ENCODE measurements at regions not wholly inside any gene's neighbourhood (a gene's known extent, or its start where the extent isn't known, plus 50 kb on each side); places are given as distances from the start of the nearest gene placed in this dataset.

DNA sequence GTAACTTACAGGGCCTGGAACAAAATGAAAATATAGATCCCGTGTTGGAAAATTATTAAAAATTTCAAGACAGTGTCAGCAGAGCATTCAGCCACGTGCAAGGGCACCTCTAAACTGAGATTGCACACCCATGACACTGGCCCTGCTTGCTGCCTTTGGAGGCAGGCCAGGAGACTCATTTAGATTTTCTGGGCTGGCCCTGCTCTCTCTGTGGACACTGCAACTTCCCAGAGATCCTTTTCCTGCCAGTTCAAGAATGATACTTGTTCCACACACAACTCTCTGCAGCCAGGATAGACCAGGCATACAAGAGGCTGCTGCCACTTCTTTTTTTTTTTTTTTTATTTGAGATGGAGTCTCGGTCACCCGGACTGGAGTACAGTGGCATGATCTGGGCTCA is 56.7 kb upstream of the PTPRJ start:
- TF ChIP-seq POLR2A (IDR thresholded peaks at IDR 0.05; ENCODE audit: borderline replicate concordance, extremely low read depth, insufficient read depth, insufficient read length) = no peak
- TF ChIP-seq, protein P1, sequence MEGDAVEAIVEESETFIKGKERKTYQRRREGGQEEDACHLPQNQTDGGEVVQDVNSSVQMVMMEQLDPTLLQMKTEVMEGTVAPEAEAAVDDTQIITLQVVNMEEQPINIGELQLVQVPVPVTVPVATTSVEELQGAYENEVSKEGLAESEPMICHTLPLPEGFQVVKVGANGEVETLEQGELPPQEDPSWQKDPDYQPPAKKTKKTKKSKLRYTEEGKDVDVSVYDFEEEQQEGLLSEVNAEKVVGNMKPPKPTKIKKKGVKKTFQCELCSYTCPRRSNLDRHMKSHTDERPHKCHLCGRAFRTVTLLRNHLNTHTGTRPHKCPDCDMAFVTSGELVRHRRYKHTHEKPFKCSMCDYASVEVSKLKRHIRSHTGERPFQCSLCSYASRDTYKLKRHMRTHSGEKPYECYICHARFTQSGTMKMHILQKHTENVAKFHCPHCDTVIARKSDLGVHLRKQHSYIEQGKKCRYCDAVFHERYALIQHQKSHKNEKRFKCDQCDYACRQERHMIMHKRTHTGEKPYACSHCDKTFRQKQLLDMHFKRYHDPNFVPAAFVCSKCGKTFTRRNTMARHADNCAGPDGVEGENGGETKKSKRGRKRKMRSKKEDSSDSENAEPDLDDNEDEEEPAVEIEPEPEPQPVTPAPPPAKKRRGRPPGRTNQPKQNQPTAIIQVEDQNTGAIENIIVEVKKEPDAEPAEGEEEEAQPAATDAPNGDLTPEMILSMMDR (IDR thresholded peaks at IDR 0.05 in 2 of 3, conservative IDR thresholded peaks at IDR 0.05 in 1 of 3; ENCODE audit: borderline replicate concordance in 1 of 3, insufficient read depth in 1 of 3, low read depth in 2 of 3, low read length in 2 of 3) = no peak
